ENCODE measurements at regions not wholly inside any gene's neighbourhood (a gene's known extent, or its start where the extent isn't known, plus 50 kb on each side); places are given as distances from the start of the nearest gene placed in this dataset.

DNA sequence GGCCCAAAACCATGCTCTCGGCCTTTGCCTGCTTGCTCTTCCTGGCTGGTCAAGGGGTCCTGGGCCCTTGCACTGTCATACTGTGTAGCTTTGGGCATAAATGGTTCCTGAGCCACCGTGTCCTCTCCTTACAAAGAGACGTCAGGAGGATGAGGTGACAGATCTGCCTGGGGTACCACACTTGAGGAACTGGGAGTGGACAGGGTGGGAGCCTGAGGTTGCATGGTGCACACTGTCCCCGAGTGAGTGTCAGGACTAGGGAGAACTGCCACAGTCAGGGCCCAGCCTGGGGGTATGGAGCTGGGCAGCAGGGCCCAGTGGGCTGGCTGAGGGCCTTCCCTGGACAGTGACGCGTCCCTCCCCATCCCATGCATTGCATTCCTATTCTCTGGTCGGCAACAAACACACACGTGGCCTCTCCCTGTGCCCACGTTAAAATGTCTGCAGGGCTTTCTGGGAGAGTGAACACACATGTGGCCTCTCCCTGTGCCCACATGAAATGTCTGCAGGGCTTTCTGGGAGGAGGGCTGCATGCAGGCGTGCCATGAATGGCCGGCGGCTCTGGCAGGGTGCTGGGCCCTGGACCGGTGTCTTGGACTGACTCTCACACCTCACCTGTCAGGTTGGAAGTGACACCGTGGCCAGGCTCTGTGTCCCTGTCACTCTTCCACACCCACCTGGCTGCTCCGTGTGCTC, 122.1 kb upstream of the COL5A1 start:
- no peak overlapping the region for H3K4me3 Mint-ChIP-seq
- POLR2A ChIA-PET: no interaction called here
- H3K27ac Mint-ChIP-seq: no peak overlapping the region
- CTCF ChIA-PET: no interaction called here
- TF ChIP-seq, protein P1, sequence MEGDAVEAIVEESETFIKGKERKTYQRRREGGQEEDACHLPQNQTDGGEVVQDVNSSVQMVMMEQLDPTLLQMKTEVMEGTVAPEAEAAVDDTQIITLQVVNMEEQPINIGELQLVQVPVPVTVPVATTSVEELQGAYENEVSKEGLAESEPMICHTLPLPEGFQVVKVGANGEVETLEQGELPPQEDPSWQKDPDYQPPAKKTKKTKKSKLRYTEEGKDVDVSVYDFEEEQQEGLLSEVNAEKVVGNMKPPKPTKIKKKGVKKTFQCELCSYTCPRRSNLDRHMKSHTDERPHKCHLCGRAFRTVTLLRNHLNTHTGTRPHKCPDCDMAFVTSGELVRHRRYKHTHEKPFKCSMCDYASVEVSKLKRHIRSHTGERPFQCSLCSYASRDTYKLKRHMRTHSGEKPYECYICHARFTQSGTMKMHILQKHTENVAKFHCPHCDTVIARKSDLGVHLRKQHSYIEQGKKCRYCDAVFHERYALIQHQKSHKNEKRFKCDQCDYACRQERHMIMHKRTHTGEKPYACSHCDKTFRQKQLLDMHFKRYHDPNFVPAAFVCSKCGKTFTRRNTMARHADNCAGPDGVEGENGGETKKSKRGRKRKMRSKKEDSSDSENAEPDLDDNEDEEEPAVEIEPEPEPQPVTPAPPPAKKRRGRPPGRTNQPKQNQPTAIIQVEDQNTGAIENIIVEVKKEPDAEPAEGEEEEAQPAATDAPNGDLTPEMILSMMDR (IDR thresholded peaks at IDR 0.05): no peak
- intact Hi-C loops (cut with micrococcal nuclease): no loop called here
- H3K9me3 Mint-ChIP-seq: peaks cover 4% of the 10 kb centered on the region
- ATAC-seq (ENCODE audit: low read depth) (no peak), DNase-seq (no peak)
- H3K36me3 Mint-ChIP-seq (ENCODE audit: low read depth): no peaks in the 10 kb centered on the region
- H3K27me3 Mint-ChIP-seq: peaks cover 9% of the 10 kb centered on the region
- H3K4me1 Mint-ChIP-seq: no peaks in the 10 kb centered on the region

DNA sequence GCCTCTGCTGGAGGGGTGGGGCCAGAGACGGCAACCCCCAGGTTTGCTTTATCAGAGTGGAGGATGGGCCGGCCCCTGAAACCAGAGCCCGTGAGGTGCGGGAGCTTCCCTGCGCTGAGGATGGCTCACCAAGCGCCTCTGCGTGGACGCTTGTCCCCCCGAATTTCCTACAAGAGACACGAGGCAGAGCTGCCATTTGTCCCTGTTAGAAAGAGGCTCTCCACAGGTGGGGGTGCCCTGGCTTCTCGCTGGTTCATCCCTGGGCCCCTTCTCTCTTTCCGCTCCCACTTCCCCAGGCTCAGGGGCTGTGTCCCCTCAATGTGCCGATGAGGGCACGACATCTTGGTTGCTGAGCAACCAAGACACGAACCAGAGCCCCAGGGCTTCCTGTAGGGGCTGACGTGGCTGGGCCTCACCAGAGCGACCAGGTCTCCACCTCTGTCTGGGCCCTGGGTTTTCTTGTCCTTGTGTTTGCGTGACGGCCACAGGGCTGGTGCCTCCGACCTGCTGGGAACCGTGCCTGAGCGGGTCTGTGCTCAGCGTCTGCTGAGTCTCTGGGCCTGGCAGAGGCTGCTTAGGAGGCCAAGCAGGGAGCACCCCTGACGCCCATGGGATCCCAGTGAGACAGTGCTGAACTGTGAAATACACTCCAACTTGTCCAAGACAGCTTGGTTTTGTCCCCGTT, 119.6 kb upstream of the COL5A1 start:
- Mint-ChIP-seq H3K4me3 (no peak overlapping the region), H3K27ac (no peak overlapping the region), H3K36me3 (ENCODE audit: low read depth) (no peaks in the 10 kb centered on the region), H3K9me3 (peaks cover 4% of the 10 kb centered on the region), H3K27me3 (peaks cover 10% of the 10 kb centered on the region), H3K4me1 (no peaks in the 10 kb centered on the region)
- ATAC-seq (ENCODE audit: low read depth) (no peak), DNase-seq (no peak)
- ChIA-PET CTCF (no interaction called here), POLR2A (no interaction called here)
- TF ChIP-seq, protein P1 (IDR thresholded peaks at IDR 0.05): no peak
- intact Hi-C loops (cut with micrococcal nuclease): no loop called here

- no peaks in the 10 kb centered on the region for H3K4me1 Mint-ChIP-seq
- peaks cover 4% of the 10 kb centered on the region for H3K9me3 Mint-ChIP-seq
Observed at GRCh38 chr9:134522502-134522848, 119.1 kb upstream of the COL5A1 start.

GRCh38 chr9:134522976-134523375, 118.6 kb upstream of the COL5A1 start:
- TF ChIP-seq, protein P1 (IDR thresholded peaks at IDR 0.05): no peak
- ChIA-PET POLR2A (no interaction called here), CTCF (no interaction called here)
- intact Hi-C loops (cut with micrococcal nuclease): no loop called here
- Mint-ChIP-seq H3K9me3 (peaks cover 4% of the 10 kb centered on the region), H3K4me1 (no peaks in the 10 kb centered on the region), H3K27me3 (peaks cover 13% of the 10 kb centered on the region), H3K27ac (no peak overlapping the region), H3K36me3 (ENCODE audit: low read depth) (no peaks in the 10 kb centered on the region), H3K4me3 (no peak overlapping the region)
- DNase-seq (no peak), ATAC-seq (ENCODE audit: low read depth) (no peak)

More at GRCh38 chr9:134522502-134522848, 119.1 kb upstream of the COL5A1 start:
- no peak overlapping the region for H3K4me3 Mint-ChIP-seq
- POLR2A ChIA-PET: no interaction called here
- no peak overlapping the region for H3K27ac Mint-ChIP-seq
- peaks cover 13% of the 10 kb centered on the region for H3K27me3 Mint-ChIP-seq
- TF ChIP-seq, protein P1 (IDR thresholded peaks at IDR 0.05): no peak
- CTCF ChIA-PET: no interaction called here
- ATAC-seq (ENCODE audit: low read depth) (no peak), DNase-seq (no peak)
- no peaks in the 10 kb centered on the region for H3K36me3 Mint-ChIP-seq (ENCODE audit: low read depth)
- intact Hi-C loops (cut with micrococcal nuclease): no loop called here

DNA sequence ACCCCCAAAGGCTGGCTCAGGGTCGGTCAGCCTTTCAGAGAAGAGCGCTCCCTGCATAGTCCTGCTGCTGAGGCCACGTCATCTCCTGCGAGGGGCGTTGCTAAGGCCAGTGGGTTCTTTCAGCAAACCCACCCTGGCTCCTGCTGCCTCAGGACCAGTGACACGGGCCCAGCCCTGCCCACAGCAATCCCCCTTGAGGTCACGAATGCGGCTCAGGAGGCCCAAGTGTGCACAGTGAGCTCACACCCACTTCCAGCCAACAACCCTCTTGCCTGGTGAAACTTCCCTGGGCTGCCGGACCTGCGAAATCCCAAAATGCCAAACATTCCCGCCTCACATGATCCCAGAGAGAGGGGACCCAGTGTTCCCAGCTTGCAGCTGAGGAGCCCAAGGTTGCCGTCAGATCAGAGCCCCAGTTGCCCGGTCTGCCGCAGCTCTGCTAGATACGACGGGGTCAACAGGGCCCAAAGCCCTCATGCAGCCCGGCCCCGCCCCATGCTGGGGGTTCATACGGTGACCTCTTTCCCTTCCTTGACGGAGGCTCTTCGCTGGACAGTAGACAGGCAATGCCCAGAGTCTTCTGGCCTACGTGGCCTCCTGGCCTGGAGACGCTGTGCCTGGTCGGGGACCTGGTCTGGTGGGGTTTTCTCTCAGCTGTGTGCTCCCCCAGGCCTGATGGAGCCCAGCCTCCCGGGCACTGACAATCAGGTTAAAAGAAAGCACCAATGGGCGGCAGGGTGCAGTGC, 116.4 kb upstream of the COL5A1 start:
- no peak for DNase-seq
- TF ChIP-seq, protein P1 (IDR thresholded peaks at IDR 0.05): no peak
- Mint-ChIP-seq H3K9me3 (peaks cover 13% of the 10 kb centered on the region), H3K27ac (no peak overlapping the region), H3K36me3 (ENCODE audit: low read depth) (no peaks in the 10 kb centered on the region), H3K27me3 (peaks cover 13% of the 10 kb centered on the region), H3K4me1 (no peaks in the 10 kb centered on the region), H3K4me3 (no peak overlapping the region)
- CTCF ChIA-PET: no interaction called here
- intact Hi-C loops (cut with micrococcal nuclease): no loop called here
- POLR2A ChIA-PET: no interaction called here
- ATAC-seq (ENCODE audit: low read depth): no peak

All from activated B cell treated with CpG ODN at 0.5 μM for 24 hours (primary cell).